Astrocyte of the cerebellum (primary cell): ENCODE measurements at regions not wholly inside any gene's neighbourhood (a gene's known extent, or its start where the extent isn't known, plus 50 kb on each side); places are given as distances from the start of the nearest gene placed in this dataset.

ENCODE experiments used
- DNase-seq: peaks from one replicate; pipeline ENCODE4 v3.0.0-alpha.2; 2011; ENCODE audit warnings: low read depth
- H3K4me3 ChIP-seq: 2 replicates; pipeline ENCODE4 v1.5.1; 2011; ENCODE audit warnings: mild to moderate bottlenecking, low read depth, low read length, moderate library complexity
- CTCF ChIP-seq: IDR thresholded peaks from 2 replicates; pipeline ENCODE4 v1.5.1; 2012; ENCODE audit warnings: low read length, low read depth, moderate library complexity, mild to moderate bottlenecking; ENCODE audit errors: missing control alignments
- in situ Hi-C: cut with HindIII; loops from 2 replicates; pipeline ENCODE4 v1.10.0; 2017; ENCODE audit warnings: low sequenced_read_pairs

GRCh38 chr13:69566104-69566716 is 541.4 kb upstream of the ATXN8OS start:
- in situ Hi-C loops = loop anchor here (25.0 kb wide), 1 partner anchor 1021 kb away; no protein-coding TSS in a partner anchor
- no peak overlapping the region for H3K4me3 ChIP-seq
- DNase-seq = peak; percentile 3
- TF ChIP-seq CTCF = no peak

GRCh38 chr13:69565334-69565733 is 542.3 kb upstream of the ATXN8OS start:
- in situ Hi-C loops = loop anchor here (25.0 kb wide), 1 partner anchor 1022 kb away; no protein-coding TSS in a partner anchor
- H3K4me3 ChIP-seq = no peak overlapping the region
- peak; percentile 64 for DNase-seq
- peak; percentile 49 for TF ChIP-seq CTCF

- no peak for DNase-seq
- no peak for TF ChIP-seq CTCF
- no peak overlapping the region for H3K4me3 ChIP-seq
- in situ Hi-C loops = loop anchor here (25.0 kb wide), 1 partner anchor 1031 kb away; no protein-coding TSS in a partner anchor
Observed at GRCh38 chr13:69556540-69557196, 551.0 kb upstream of the ATXN8OS start.

GRCh38 chr13:69553976-69554375 is 553.6 kb upstream of the ATXN8OS start:
- in situ Hi-C loops = loop anchor here (25.0 kb wide), 1 partner anchor 1033 kb away; no protein-coding TSS in a partner anchor
- DNase-seq = no peak
- no peak overlapping the region for H3K4me3 ChIP-seq
- TF ChIP-seq CTCF = no peak

- no peak for TF ChIP-seq CTCF
- DNase-seq = no peak
- H3K4me3 ChIP-seq = no peak overlapping the region
- in situ Hi-C loops = loop anchor here (25.0 kb wide), 1 partner anchor 1036 kb away; no protein-coding TSS in a partner anchor
Observed at GRCh38 chr13:69551193-69551592, 556.4 kb upstream of the ATXN8OS start.

- no peak overlapping the region for H3K4me3 ChIP-seq
- DNase-seq = no peak
- TF ChIP-seq CTCF = no peak
- in situ Hi-C loops = no loop called here
Observed at GRCh38 chr13:69547780-69548179, 559.8 kb upstream of the ATXN8OS start.
